HG03457 (cell line): ENCODE measurements at regions not wholly inside any gene's neighbourhood (a gene's known extent, or its start where the extent isn't known, plus 50 kb on each side); places are given as distances from the start of the nearest gene placed in this dataset.
"Not testable (repeated sequence)": the region's sequence is repeated elsewhere in the genome, so short reads cannot be mapped to it uniquely, and the experiment has no call there.

Experiments
- ATAC-seq: cut with Tn5 transposase; IDR thresholded peaks from one replicate; pipeline ENCODE4 v1.9.1; 2021; ENCODE audit warnings: moderate number of reproducible peaks; ENCODE audit not compliant: unreplicated experiment

GRCh38 chr9:34907044-34907443 lies 51.0 kb upstream of the PHF24 start:
- ATAC-seq: no peak

DNA sequence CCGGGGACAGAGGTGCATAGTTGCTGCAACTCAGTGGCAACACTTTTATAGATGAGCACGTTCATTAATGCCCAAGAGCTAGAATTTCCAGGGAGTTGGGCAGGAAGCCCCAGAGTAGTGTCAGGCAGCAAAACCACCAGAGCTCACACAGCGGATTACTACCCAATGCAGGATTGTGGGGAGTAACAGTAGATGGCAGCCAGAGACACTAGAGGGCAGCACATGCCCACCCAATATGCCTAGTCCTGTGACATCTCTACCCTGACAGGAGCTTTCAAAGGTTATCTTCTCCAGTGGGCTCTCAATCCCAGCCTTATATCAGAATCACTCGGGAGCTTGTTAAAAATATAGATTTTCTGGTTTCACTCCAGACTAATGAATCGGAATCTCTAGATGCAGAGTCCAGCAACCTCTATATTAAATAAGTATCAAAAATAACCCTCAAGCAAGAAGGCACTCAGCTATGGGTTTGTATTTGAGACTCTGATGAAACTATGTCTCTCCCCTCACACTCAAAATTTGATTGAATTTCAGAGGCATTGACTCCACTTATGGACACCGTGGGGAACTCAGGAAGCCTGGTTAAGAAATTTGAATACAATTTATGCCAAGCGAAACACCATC lies 58.4 kb upstream of the PHF24 start:
- ATAC-seq: peak; percentile 71

DNA sequence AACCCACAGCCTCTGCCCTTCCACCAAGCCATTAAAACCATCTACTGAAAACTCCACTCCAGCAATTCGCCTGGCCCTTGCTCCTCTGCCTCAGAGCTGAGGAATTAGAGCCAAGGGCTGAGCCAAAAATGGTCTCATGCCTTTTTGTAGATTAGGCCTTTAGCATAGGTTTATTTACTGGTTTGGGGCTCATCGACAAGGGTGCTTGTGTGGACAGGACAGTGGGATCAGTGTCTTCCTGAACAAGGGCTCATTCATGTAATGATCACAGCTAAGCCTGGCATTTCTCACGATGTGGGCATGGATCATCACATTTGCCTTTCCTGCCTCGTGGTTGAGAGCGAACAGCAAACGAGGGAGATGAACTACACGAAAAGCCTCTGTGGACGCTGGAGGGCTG lies 59.2 kb upstream of the PHF24 start:
- no peak for ATAC-seq

- ATAC-seq: no peak
These were observed 62.0 kb upstream of the PHF24 start for GRCh38 chr9:34896112-34896511.

- ATAC-seq: no peak
These were observed 65.2 kb upstream of the PHF24 start for GRCh38 chr9:34892886-34893285.

GRCh38 chr9:34891386-34891785 lies 66.7 kb upstream of the PHF24 start:
- no peak for ATAC-seq

DNA sequence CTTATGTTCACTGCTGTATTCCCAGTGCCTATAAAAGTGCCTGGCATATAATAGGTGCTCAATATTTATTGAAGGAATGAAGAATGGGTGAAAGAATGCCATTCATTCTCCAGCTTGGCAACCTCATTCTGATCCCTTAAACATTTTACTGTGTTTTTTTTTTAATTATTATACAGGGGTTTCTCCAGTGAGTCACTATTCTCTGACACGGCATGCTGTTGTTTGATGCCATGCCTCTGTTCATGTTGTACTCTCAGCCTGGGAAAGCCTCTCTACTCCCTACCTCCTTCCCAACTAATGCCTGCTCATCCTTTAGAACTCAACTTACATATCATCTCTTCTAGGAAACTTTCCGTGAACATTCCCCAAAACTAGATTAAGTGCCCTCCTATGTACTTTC lies 70.2 kb upstream of the PHF24 start:
- ATAC-seq: no peak

DNA sequence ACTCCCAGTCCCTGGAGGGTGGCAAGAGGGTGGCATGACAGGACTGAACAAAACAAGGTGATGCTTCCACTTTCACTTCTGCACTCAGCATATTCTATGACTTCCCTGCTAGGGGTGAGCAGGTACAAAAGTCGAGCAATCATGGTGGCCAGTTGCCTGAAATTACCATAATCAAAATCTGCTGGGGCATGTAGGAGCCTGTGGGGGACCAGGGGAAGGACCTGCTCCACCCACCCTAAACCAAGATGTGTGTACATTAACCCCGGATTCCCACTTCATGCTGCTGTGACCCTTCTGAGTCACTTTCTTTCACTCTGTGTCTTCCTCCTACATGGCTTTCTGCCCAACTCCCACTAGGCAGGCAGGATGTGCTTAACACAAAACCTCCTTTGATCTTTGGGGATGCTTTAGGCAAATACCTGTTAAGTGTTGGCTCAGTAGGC lies 73.3 kb upstream of the PHF24 start:
- ATAC-seq: no peak

DNA sequence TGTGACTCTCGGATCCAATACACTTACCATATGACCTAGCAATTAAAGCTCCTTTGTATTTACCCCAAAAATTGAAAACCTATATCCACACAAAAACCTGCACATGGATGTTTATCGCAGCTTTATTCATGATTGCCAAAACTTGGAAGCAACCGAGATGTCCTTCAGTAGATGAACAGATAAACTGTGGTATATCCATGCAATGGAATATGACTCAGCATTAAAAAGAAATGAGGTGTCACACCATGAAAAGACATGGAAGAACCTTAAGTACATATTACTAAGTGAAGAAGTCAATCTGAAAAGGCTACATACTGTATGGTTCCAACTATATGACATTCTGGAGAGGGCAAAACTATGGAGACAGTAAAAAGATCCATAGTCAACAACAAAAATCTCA lies 82.0 kb upstream of the PHF24 start:
- no peak for ATAC-seq

GRCh38 chr9:34869390-34869789 lies 88.7 kb upstream of the PHF24 start:
- ATAC-seq: no peak

DNA sequence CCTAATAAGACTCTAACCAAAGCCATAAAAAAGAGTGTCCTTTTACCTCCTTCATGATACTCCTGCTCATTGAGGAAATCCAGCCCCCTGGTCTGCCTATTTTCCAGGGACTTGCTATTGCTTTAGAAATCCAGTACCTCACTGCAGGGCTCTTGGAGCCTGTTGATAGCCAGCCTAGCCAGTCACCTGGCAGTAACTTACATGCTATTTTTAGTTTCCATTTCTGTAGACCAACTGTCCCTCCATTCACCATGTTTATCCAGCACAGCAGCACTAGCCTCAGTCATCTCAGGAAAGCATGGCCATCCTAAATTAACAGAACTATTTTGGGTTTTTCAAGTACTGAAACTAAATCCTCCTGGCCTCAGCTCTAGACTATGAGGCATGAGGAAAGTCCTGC lies 91.5 kb upstream of the PHF24 start:
- no peak for ATAC-seq

DNA sequence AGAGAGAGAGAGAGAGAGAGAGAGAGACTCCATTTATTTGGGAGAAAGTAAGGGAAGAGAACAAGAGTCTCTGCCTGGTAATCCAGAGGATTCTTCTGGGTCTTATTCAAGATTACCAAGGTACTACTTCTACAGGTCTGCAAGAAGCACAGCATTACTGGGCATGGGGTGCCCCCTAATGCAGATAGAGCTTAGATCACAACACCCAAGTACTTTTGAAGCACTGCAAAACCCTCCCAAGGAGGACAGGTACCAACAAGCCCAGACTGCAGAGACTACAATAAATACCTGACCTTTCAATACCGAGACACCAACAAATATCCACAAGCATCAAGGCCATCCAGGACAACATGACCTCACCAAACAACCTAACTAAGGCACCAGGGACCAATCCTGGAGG lies 94.7 kb upstream of the PHF24 start:
- no peak for ATAC-seq

GRCh38 chr9:34862836-34863235 lies 95.2 kb upstream of the PHF24 start:
- ATAC-seq: no peak

DNA sequence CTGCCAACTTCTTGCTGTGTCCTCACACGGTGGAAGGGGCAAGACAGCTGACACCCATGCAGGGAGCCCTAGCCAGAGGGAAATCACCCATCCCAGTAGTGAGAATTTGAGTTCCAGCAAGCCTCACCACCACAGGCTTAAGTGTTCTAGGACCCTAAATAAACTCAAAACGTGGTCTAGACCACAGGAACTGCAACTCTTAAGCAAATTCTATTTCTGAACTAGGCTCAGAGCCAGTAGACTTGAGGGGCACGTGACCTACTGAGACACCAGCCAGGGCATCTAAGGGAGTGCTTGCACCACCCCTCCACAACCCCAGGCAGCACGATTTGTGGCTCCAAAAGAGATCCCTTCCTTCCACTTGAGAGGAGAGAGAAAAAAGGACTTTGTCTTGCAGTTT lies 96.0 kb upstream of the PHF24 start:
- no peak for ATAC-seq

GRCh38 chr9:34855016-34855415 lies 103.1 kb upstream of the PHF24 start:
- not testable (repeated sequence) for ATAC-seq

DNA sequence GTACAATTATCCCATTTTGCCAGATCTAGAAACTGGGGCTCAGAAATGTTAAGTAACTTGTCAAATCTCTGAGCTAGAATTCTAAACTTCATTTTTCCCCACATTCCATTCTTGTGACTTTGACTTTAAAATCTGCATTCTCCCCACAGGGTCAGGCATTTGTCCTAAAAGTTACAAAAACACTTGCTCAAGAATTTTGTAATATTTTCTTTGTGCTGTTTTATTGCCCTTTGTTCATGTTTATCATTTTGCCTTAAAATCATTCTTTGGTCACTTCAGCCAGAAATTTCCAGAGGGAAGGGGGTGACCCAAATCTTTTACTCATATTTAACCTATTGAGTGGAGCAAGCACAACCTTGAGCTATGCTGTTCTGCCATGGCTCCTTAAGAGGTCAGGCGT lies 120.1 kb upstream of the CCL21 start:
- ATAC-seq: no peak

GRCh38 chr9:34826999-34827538 lies 117.1 kb upstream of the CCL21 start:
- no peak for ATAC-seq

DNA sequence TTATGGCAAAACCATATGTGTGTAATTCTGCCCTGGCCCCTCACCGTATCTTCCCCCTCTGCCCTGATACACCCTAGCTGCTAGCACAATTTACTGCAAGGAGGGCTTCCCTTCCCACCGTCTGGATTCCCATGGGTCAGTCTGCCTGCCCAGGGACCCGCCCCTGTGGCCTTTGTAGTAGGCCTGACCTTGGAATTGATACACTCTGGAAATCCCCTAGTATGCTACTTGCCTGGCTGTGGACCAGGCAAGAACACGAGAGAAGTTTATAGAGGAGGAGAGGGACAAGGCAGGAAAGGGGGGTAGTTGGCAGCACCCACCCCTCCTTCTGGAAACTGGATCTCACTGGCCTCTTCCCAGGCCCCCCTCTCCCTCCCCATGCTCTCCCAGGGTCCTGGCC lies 115.8 kb upstream of the CCL21 start:
- ATAC-seq: no peak

GRCh38 chr9:34823778-34824177 lies 113.8 kb upstream of the CCL21 start:
- no peak for ATAC-seq

DNA sequence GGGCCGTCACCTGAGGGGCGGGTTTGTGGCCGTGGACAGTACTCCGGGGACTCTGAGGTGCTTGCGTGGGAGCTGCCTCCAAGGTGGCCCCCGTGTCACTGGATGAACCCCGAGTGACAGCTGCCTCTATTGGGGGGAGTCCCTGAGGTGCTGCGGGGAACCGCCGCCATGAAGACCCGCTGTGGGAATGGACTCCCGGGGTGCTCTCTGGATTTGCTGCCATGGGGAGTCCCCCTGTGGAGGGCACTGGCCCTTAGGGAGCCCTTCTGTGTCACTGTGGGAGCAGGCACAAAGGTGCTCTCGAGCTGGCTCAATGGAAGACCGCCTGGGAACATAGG lies 100.2 kb upstream of the CCL21 start:
- ATAC-seq: no peak

- ATAC-seq: no peak
These were observed 99.7 kb upstream of the CCL21 start for GRCh38 chr9:34809504-34810186.

DNA sequence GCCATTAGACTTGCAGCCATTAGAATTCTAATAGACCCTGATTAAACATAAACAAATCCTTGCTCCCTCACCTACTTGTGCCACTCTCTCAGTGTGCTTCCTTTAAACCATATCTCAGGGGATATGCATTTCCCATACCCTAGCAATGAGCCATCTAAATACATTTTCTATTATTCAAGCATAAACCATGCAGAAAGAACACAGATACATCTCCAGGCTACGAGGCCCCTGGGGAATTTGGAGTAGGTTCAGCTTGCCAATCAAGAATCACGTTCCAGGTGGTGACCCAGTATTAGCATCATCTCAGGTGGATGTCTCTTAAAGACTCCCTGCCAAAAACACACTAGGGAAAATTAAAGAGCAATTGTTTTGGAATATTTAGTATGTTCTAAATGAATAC lies 93.0 kb upstream of the CCL21 start:
- ATAC-seq: no peak

DNA sequence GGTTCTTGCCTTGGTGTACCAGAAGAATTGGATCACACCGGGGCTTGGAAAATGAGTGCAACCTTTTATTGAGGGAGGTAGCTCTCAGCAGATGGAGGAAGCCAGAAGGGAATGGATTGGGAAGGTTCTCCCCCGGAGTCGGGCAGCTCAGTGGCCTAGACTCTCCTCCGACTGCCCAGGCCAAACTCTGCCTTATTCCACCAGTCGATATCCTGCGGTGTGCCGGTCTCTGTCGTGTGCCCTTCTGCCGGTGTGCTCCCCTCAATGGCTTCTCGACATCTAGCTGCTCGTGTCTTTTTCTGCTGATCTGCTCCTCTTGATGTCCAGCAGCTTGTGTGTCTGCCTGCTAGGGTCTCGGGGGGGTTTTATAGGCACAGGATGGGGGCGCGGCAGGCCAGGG lies 87.4 kb upstream of the CCL21 start:
- ATAC-seq: no peak
